HG03103 (cell line): ENCODE measurements at regions not wholly inside any gene's neighbourhood (a gene's known extent, or its start where the extent isn't known, plus 50 kb on each side); places are given as distances from the start of the nearest gene placed in this dataset.
A peak's percentile ranks its signal among the peaks of the same experiment; 100 is the strongest.

Experiments
- ATAC-seq: cut with Tn5 transposase; IDR thresholded peaks from one replicate; pipeline ENCODE4 v1.9.1; 2021; ENCODE audit warnings: low read depth; ENCODE audit not compliant: unreplicated experiment

DNA sequence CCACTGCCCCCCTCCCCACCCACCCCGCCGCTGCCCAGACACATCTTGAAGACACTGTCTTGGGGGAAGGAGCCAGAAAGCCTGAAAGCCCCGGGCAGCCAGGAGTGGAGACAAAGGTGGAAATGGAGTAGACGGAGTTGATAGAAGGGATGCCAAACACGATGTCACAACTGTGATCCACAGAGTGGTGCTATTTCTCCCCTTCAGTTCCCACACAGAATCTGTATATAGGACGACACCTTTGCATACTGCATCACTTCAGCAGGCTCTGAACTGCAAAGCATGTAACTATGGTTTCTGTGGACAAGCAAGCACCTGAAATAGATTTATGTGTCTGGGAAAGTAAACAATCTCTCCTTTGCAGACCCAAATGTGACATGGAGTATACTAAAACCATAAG, 56.4 kb upstream of the F13A1 start:
- no peak for ATAC-seq

DNA sequence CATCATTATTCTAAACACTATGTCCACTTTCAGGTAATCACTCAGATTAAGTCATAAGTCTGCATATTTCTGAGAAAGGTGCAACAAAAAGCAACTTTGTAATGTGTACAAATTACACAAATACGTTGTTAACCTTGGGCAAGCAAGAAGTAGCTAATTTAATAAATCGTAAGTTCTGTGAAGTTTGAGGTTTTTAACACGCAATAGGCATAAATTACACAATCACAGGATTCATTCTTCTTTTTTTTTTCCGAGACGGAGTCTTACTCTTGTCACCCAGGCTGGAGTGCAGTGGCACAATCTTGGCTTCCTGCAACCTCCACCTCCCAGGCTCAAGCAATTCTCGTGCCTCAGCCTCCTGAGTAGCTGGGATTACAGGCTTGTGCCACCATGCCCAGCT, 57.2 kb upstream of the F13A1 start:
- ATAC-seq = no peak

DNA sequence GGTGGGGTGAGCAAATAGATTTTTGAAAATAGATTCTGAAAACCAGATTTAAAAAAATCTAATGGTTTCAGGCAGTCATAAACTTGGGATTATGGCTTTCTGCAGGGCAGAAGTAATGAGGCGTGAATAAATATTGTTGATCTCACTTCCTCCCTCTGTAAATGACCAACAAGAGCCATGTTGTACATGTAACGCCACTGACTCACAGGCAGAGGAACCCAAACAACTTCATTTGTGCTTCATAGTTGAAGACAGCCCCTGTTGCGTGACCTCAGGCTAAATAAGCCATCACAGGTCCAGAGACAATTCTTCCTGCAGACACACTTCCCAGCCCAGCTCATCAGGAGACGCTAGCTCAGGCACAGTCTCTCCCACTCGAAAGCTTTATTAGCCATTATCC, 59.1 kb upstream of the F13A1 start:
- ATAC-seq = no peak

DNA sequence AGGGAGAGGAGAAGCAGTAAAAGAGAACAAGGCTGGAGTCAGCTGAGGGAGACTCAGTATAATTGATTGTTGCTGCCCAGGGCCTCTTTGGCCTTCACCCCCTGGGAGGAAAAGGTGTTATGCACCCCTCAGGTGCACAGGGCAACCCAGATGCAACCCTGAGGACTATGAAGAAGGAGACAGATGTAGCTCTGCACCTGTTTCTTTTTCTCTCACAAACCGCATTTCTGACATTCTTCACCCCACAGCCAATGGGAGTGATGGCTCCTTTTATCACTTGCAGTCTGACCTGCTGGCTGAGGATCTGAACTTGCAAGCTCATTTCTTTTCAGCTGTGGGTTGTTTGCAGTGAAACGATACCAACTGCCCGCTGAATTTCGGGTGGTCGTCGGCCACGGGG, 64.1 kb upstream of the F13A1 start:
- ATAC-seq = no peak

DNA sequence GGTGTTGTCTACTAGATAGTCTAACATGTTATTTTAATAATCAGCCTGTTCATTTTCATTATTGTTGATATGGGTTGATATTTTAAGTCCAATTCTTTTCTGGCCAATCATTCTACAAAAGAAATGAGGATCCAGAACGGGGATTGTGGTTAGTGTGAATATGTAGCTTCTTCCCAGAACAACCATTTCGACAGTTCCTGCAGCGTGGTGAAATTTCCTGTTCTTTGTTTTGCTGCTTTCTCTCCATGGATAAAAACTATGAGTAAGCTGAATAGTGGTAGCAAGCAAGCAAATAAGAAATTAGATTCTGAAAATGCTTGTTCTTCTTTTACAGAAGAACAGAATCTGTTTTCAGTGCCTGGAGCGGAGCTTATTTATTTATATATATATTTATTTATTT, 65.5 kb upstream of the F13A1 start:
- no peak for ATAC-seq

DNA sequence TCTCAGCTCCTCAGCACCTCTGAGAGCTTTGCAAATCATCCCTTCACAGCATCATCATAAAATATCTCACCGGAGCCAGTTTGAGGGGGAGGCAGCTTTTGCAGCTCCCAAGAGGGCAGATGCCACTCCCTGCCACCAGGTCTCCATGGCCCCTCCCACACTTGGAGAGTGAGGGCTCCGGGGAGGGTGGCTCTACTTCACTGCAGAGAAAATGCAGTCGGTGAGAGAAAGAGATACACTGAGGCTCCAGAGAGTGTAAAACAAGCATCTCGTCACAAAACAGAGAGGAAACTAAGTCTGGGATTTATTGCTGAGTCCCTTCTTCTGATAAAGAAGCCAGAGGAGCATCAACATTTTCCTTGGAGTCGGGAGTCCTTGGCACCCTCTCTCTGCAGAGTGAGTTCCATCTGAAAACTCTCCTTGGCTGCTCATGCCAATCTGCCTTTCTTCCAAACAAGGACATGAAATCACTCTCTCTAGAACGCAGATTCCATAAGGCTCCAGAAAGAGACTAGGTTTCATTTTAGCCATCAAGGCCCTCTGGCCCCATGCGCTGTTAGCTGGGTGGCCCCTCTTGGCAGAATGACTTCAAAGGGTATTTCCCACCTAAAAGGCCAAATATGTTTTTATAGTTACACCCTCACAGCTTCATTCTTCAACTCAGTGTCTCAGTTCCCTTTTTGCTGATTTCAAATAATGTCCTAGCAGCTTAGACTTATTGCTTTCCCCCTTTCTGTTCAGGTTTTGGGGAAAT, 70.6 kb upstream of the F13A1 start:
- ATAC-seq = peak; percentile 57

DNA sequence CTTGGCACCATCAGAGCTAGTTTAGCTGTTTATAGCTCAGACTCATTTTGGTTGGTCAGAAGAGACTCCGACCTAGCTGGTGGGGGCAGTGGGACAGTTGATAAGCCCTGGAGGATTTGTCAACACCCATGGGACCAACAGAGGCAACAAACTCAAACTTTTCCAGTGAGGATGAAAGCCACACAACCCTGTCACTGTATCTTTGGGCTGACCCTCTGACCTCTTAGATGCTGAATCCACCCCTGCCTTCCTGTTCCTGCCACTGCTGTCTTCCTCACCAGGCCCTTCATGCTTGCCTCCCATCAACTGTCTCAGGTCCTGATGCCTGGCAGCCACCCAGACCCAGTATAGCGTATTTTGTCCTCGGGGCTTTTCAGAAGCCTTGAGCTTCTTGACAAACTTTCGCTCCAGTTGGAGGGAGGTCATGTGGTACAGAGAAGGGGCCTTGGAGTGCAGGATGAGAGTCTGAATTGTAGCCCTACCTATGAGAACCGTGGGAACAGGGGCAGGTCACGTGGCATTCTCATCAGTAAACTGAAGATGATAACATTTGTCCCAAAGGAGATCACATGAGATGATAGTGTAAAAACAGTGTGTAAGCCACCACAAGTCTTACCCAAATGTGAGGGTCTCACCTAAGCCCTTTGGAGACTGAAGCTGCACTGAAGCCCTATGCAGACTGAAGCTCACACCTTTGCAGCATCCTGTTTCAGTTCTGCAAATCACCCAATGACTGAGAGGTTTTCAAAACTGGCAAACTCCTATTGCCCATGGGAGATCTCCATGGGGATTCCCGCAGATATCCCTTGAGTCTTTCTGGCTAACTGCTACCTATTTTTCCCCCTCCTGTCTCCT, 72.0 kb upstream of the F13A1 start:
- peak; percentile 66 for ATAC-seq

DNA sequence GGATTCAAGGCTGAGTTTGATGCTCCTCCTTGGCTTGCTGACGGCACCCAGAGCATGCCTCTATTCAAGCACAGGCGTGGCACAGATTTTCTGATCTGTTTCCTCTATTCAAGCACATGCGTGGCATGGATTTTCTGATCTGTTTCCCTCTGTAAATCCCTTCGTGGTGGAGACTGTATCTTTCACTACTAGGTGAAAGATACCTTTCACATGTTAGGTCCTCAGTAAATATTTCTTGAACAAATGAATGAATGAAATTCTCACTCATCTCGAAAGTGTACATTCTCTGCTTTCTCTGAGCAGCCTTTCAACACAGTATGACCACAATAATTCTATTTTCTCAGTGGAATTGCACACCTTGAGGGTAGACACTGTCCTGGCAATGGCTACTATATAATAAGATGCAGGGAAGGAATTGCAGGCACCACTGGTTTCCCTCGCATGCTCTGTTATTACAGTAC, 72.6 kb upstream of the F13A1 start:
- peak; percentile 1 for ATAC-seq

DNA sequence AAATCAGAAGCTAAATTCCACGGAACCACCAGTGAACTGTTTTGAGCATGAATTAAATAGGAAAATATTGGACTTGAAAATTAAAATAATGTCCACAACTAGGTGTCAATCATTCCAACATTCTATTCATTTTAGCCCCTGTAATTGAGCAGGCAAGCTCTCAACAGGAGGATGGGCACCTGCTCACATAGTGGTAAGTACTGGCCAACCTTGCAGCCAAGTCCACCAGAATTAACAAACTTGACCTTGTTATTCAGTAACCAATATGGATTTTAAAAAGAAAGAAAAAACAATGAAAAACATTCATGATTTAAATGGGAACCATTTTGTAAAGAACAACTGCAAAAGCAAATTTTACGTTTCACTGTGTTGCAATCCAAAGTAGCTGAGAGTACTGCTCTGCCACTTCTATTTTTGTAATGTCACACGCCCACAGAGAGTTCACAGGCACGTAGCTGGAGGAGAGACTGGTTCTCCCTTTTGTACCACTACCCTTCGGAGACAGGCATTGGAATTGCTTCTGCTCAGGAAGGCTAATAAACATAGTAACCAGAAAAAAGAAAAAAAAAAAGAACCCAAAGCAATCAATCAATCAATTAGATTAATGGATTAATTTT, 75.2 kb upstream of the F13A1 start:
- ATAC-seq = no peak

DNA sequence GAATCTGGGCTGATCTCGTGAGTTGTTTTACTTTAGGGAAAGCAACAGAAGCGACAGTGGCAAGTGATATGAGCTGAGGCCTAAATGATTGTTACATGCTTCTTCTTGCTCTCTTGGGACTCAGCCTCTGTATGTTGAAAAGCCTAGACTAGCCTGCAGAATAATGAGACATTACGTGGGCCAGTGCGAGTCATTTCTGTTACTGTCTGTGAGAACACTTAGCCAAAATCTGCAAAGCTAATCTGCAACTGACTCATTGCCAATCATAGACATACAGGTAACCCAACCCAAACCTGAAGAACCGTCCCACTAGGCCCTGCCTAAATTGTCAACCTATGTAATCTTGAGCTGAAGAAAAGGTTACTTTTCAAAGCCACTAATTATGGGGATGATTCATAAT, 77.4 kb upstream of the F13A1 start:
- no peak for ATAC-seq

DNA sequence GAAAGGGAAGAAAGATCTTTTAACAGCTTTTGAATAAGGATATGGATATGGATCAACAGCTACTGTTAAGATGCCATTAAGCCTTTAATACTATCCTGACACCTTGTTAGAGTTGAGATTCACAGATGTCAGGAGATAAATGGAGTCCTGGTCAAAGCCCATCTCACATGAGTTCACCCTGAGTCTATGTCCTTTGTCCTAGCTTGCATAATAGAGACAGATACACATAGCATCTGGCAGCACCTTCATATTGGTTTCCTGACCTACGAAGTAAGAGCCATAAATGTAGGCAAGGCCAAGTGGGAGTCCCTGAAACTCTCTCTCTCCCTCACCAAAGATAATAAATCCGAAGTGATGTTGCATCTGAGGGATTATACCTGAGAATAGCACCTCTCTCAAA, 79.1 kb upstream of the F13A1 start:
- ATAC-seq = no peak

DNA sequence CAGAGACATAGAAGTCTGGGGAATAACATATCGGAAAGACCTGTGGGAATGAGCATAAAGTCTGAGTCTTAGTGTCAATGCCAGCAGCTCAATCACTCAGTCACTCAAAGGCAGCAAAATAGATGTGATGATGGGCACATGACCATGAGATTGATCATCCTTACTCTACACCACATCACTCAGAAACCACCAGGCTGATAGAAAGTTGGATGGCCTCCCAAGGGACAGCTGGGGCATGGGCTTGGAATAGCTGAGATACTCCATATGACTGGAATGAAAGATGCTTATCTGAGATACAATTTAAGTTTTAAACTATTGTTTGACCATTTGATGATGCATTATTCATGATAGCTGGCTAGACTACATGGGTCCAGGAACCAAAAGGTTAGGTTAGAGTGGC, 80.9 kb upstream of the F13A1 start:
- no peak for ATAC-seq

DNA sequence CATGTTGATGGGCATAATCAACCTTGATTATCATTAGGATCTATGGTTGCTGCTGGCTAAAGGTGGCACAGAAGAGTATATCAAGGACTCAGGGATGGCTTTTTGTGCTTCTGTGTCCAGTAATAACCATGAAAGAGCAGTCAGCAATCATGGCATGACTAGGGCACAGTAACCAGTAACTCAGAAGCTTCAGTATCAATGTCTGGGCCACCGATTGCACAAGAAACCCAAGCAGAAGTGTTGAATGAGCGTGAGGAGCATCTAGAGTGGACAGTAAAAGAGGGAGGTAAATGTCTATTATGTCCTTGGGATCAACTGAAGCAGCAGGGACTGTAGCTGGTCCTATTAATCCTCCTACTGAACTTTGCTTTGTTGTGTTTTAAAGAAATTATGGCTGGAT, 81.5 kb upstream of the F13A1 start:
- ATAC-seq = no peak

DNA sequence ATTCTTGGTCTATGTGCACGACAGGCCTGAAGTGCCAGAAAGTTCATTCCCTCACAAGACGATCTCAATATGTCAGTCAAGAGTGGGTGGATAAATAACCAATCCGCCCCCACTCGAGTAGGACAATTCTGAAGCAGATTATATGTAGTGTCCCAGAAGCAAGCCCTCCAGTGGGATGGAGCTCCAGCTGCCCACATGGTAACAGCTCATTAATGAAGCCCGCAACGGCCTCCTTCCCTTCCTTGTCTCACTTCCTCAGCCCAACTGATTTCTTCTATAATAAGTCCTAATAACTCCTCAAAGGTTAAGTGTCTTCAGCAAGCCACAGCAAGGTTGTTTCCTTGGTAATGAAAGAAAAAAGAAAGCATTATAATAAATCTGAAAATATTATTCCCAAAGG, 82.1 kb upstream of the F13A1 start:
- no peak for ATAC-seq

DNA sequence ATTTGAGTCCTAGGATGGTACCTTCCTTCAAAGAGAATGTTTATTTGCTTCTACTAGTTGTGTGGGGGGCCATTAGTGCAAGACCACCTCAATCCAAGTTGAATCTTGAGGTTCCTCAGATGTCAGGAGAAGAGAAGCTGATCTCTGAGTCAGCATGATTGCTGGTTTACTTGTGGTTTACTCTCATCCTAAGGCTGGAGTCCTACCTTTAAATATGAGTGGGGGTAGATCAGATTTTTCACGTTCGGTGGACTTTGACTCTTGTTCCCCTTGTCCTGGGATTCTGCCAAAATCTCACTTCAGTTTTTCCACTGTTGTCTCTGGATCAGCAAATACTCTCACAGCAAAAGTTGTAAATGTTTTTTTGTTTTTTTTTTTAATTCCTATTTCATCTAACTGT, 84.6 kb upstream of the F13A1 start:
- ATAC-seq = no peak

DNA sequence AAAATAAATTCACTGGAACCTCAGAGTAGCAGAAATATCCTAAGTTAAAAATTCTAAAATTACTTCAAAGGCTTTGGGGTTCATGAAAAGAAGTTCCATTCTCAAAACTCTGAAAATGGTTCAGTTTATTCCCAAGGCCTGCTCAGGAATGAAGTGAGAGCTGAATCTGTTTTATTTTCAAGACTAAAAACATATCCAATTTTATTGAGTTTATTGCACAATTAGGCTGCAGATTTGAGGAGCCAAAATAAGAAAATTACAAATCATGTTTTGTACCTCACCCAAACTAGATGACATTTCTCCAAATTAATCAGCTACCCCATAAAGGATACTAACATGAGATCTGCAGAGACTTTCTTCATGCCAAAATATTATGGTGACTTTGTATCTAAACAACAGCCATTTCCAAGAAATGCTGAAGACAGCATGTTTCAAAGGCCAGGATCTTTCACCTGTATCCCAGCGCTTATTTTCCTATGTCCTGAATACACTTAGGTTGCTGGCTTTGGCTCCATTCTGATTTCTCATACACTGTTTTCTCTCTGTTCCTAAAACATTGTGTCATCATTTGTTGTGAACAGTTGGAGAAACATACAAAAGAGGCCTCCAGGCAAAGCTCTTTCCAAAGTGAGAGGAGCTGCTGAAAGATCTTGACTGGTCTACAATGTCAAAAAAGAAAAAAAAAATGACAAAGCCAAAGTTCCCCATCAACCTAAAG, 85.7 kb upstream of the F13A1 start:
- no peak for ATAC-seq

DNA sequence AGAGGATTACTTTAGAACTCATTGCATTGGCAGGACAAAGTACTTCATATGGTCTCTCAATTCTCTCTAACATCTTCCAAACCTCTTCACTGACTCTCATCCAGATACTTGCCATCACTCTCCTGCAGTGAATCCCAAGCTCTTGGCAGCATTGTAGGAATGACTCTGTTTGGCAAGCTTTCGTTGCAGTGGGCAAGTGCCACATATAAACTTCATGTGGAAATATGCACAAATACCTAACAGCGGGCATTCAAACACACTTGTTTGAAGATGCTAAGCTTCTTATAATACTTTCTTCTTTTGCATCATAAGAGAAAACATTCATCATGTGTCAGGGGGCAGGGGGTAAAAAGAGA, 86.2 kb upstream of the F13A1 start:
- ATAC-seq = no peak

DNA sequence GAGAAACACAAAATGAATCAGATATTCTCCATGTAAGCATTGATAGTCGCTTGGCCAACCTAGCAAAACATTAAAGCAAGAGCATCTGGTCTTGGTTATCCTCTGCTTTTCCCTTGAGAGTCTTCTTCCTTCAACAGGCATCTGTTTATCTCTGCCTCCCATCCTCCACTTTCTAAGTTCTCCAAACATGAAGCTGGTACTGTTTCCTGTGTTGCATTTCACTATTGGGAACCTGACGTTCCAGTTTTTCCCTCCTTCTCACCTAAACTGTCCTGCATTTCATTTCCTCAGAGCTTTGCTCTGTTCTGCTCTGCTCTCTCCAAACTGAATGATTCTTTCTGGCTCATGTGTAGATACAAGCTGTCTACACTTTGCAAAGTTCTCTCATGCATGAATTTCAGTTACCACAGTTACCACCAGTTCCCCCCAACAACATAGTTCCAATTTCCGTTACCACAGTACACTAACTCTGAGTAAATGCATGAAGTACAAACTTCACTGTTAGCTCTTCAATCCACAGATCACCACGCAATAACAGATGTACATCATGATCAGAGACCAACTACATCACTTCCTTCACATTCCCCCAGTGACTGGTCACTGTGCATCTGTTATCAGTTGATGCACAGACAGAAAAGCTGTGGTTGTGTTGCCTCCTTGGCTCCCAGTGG, 86.7 kb upstream of the F13A1 start:
- ATAC-seq = peak; percentile 97

DNA sequence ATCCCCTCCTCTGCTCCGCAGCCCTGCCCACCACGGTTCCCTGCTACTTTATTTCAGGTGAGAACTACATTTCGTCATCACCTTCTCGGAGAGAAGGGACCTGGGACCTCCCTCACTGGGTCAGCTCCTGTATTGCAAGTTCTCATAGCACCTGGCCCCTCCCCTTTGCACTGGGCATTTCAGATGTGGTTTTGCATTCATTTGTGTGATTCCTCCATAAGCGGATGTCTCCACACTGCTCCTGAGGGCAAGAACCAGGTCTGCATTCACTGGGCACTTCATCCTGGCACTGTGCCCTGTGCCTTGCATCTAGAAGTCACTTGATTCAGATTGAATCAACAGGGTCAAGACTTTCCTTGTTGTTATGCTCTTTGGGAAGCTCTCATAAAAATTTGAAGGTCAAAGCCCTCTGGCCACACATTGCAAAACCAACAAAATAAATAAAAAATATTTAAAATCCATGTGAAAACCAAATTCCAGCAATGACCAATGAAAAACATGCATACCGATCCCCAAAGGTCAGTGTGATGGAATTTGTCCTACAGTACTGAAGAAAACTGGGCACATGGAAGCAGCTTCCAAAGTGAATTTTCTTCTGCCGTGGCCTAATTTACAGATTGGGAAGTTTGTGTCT, 89.1 kb upstream of the F13A1 start:
- no peak for ATAC-seq

DNA sequence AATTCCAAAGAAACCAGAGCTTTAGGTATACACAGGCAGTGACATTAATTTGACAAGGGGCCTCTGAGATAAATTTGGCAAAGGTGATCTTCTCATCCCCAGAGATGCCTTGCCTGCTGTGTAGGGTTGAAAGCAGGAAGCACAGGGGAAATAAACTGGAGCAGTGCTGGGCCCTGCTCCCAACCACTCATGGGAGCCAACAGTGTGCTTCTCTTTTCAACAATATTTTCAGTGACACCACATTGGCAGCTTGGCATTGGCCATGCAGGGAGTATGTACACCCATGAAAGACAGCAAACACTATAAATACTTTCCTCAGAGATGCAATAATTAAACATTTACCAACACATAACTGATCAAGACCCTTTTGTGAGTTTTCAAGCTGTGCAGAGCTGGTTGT, 90.7 kb upstream of the F13A1 start:
- no peak for ATAC-seq
